PFSK-1 (cell line): ENCODE measurements at regions not wholly inside any gene's neighbourhood (a gene's known extent, or its start where the extent isn't known, plus 50 kb on each side); places are given as distances from the start of the nearest gene placed in this dataset.

Experiments
- POLR2AphosphoS5 ChIP-seq: IDR thresholded peaks from 2 replicates; pipeline ENCODE4 v1.6.1; 2012; ENCODE audit warnings: low read depth, mild to moderate bottlenecking, control low read depth, low read length, moderate library complexity
- TF ChIP-seq, protein P1 (sequence below), 2 experiments: IDR thresholded peaks; 2 replicates each; pipeline versions ENCODE4 v1.6.1 to v1.8.0; 2011 to 2012; ENCODE audit warnings: low read depth in 2 of 2, low read length in 2 of 2, control low read depth in 1 of 2, inconsistent platforms in 1 of 2, mild to moderate bottlenecking in 1 of 2, moderate library complexity in 1 of 2; ENCODE audit not compliant: insufficient read depth in 1 of 2

DNA sequence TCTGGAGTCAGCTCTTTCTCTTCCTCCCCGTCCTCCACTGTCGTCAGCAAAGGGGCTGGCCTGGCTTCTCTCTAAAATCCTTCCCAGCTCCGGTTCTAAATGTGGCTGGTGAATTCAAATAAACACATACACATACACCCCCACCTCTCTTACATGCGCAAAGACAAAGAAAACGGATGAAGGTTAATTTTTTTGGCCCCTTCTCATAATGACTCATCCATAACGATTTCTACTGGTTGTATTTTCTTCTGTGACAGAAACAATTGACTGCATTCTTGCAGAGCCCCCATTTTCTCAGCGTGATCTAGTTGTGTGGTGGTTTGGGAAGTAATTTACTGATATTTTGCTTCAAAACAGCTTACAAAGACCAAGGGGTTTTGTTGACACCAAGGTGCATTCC is 130.0 kb upstream of the NTM start:
- TF ChIP-seq POLR2AphosphoS5, result no peak
- TF ChIP-seq, protein P1, sequence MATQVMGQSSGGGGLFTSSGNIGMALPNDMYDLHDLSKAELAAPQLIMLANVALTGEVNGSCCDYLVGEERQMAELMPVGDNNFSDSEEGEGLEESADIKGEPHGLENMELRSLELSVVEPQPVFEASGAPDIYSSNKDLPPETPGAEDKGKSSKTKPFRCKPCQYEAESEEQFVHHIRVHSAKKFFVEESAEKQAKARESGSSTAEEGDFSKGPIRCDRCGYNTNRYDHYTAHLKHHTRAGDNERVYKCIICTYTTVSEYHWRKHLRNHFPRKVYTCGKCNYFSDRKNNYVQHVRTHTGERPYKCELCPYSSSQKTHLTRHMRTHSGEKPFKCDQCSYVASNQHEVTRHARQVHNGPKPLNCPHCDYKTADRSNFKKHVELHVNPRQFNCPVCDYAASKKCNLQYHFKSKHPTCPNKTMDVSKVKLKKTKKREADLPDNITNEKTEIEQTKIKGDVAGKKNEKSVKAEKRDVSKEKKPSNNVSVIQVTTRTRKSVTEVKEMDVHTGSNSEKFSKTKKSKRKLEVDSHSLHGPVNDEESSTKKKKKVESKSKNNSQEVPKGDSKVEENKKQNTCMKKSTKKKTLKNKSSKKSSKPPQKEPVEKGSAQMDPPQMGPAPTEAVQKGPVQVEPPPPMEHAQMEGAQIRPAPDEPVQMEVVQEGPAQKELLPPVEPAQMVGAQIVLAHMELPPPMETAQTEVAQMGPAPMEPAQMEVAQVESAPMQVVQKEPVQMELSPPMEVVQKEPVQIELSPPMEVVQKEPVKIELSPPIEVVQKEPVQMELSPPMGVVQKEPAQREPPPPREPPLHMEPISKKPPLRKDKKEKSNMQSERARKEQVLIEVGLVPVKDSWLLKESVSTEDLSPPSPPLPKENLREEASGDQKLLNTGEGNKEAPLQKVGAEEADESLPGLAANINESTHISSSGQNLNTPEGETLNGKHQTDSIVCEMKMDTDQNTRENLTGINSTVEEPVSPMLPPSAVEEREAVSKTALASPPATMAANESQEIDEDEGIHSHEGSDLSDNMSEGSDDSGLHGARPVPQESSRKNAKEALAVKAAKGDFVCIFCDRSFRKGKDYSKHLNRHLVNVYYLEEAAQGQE (IDR thresholded peaks at IDR 0.05; ENCODE audit: insufficient read depth in 1 of 2, low read depth in 2 of 2, low read length in 2 of 2), result no peak
